NB4 (cell line): ENCODE measurements at regions not wholly inside any gene's neighbourhood (a gene's known extent, or its start where the extent isn't known, plus 50 kb on each side); places are given as distances from the start of the nearest gene placed in this dataset.

Experiments used
- DNase-seq: peaks from one replicate; pipeline ENCODE4 v3.0.0; 2010; ENCODE audit warnings: low read depth
- H3K4me3 ChIP-seq: one replicate; pipeline ENCODE4 v1.5.1; 2011; ENCODE audit warnings: mild to moderate bottlenecking, low read depth, low read length, moderate library complexity
- CTCF ChIP-seq: IDR thresholded peaks from one replicate; pipeline ENCODE4 v1.5.1; 2012; ENCODE audit warnings: low read depth, low read length
- MAX ChIP-seq: IDR thresholded peaks from 2 replicates; pipeline ENCODE4 v1.6.1; 2011; ENCODE audit warnings: low read depth, low read length
- MYC ChIP-seq: IDR thresholded peaks from 2 replicates; pipeline ENCODE4 v1.6.1; 2011; ENCODE audit warnings: low read depth, low read length
- POLR2A ChIP-seq: IDR thresholded peaks from 2 replicates; pipeline ENCODE4 v1.6.1; 2011; ENCODE audit warnings: mild to moderate bottlenecking; ENCODE audit not compliant: insufficient read length; ENCODE audit errors: extremely low read depth

- TF ChIP-seq CTCF (no peak), MAX (no peak), POLR2A (no peak), MYC (no peak)
- H3K4me3 ChIP-seq, result no peak overlapping the region
- DNase-seq, result no peak
Measured at GRCh38 chr21:41048145-41048544, 119.8 kb upstream of the BACE2 start.

GRCh38 chr21:41048623-41049022 is 119.3 kb upstream of the BACE2 start:
- H3K4me3 ChIP-seq, result no peak overlapping the region
- TF ChIP-seq CTCF (no peak), POLR2A (no peak), MAX (no peak), MYC (no peak)
- DNase-seq, result no peak

- H3K4me3 ChIP-seq, result no peak overlapping the region
- DNase-seq, result no peak
- TF ChIP-seq MAX, result no peak
- TF ChIP-seq MYC, result no peak
- TF ChIP-seq POLR2A, result no peak
- no peak for TF ChIP-seq CTCF
Measured at GRCh38 chr21:41052820-41053555, 115.0 kb upstream of the BACE2 start.

GRCh38 chr21:41054018-41054578 is 113.9 kb upstream of the BACE2 start:
- DNase-seq, result no peak
- no peak overlapping the region for H3K4me3 ChIP-seq
- TF ChIP-seq MAX (no peak), POLR2A (no peak)

GRCh38 chr21:41055266-41055665 is 112.7 kb upstream of the BACE2 start:
- TF ChIP-seq MAX (no peak), MYC (no peak), CTCF (no peak), POLR2A (no peak)
- H3K4me3 ChIP-seq, result no peak overlapping the region
- no peak for DNase-seq

- H3K4me3 ChIP-seq, result no peak overlapping the region
- no peak for DNase-seq
- TF ChIP-seq MYC (no peak), POLR2A (no peak), MAX (no peak), CTCF (no peak)
Measured at GRCh38 chr21:41059871-41060270, 108.1 kb upstream of the BACE2 start.
